ENCODE measurements at regions not wholly inside any gene's neighbourhood (a gene's known extent, or its start where the extent isn't known, plus 50 kb on each side); places are given as distances from the start of the nearest gene placed in this dataset.

- DNase-seq (ENCODE audit: low read depth) = no peak
Observed at GRCh38 chr1:58975888-58976287, 192.0 kb upstream of the JUN start.

- no peak for DNase-seq (ENCODE audit: low read depth)
Observed at GRCh38 chr1:58976294-58976693, 192.4 kb upstream of the JUN start.

GRCh38 chr1:58977598-58977997, 193.8 kb upstream of the JUN start:
- no peak for DNase-seq (ENCODE audit: low read depth)

GRCh38 chr1:58978096-58978495, 194.2 kb upstream of the JUN start:
- DNase-seq (ENCODE audit: low read depth) = no peak

GRCh38 chr1:58979086-58979485, 195.2 kb upstream of the JUN start:
- DNase-seq (ENCODE audit: low read depth) = no peak

- DNase-seq (ENCODE audit: low read depth) = no peak
Observed at GRCh38 chr1:58979677-58980076, 195.8 kb upstream of the JUN start.

- no peak for DNase-seq (ENCODE audit: low read depth)
Observed at GRCh38 chr1:58981392-58981791, 197.5 kb upstream of the JUN start.

GRCh38 chr1:58982259-58982998, 198.6 kb upstream of the JUN start:
- peak; percentile 23 for DNase-seq (ENCODE audit: low read depth)

- DNase-seq (ENCODE audit: low read depth) = peak; percentile 58
Observed at GRCh38 chr1:58983162-58983561, 199.3 kb upstream of the JUN start.

GRCh38 chr1:58983633-58984245, 199.9 kb upstream of the JUN start:
- DNase-seq (ENCODE audit: low read depth) = no peak

- no peak for DNase-seq (ENCODE audit: low read depth)
Observed at GRCh38 chr1:58986996-58987767, 203.3 kb upstream of the JUN start.

- DNase-seq (ENCODE audit: low read depth) = no peak
Observed at GRCh38 chr1:58988752-58989151, 204.9 kb upstream of the JUN start.

- DNase-seq (ENCODE audit: low read depth) = no peak
Observed at GRCh38 chr1:58989845-58990244, 206.0 kb upstream of the JUN start.

- no peak for DNase-seq (ENCODE audit: low read depth)
Observed at GRCh38 chr1:58991305-58991704, 207.5 kb upstream of the JUN start.

GRCh38 chr1:58992643-58993042, 208.8 kb upstream of the JUN start:
- no peak for DNase-seq (ENCODE audit: low read depth)

GRCh38 chr1:58993403-58993802, 209.6 kb upstream of the JUN start:
- DNase-seq (ENCODE audit: low read depth) = no peak

GRCh38 chr1:58994664-58995063, 210.8 kb upstream of the JUN start:
- peak; percentile 61 for DNase-seq (ENCODE audit: low read depth)

GRCh38 chr1:58996341-58997059, 212.7 kb upstream of the JUN start:
- no peak for DNase-seq (ENCODE audit: low read depth)

GRCh38 chr1:58997060-58997411, 213.2 kb upstream of the JUN start:
- DNase-seq (ENCODE audit: low read depth) = no peak

GRCh38 chr1:58997637-58998036, 213.8 kb upstream of the JUN start:
- DNase-seq (ENCODE audit: low read depth) = no peak

GRCh38 chr1:58999676-59000075, 215.8 kb upstream of the JUN start:
- DNase-seq (ENCODE audit: low read depth) = no peak

GRCh38 chr1:59004755-59005154, 220.9 kb upstream of the JUN start:
- no peak for DNase-seq (ENCODE audit: low read depth)
